ENCODE measurements at regions not wholly inside any gene's neighbourhood (a gene's known extent, or its start where the extent isn't known, plus 50 kb on each side); places are given as distances from the start of the nearest gene placed in this dataset.

GRCh38 chr1:81484284-81484683 is 316.4 kb upstream of the ADGRL2 start:
- DNase-seq (ENCODE audit: low spot score), result no peak

- no peak for DNase-seq (ENCODE audit: low spot score)
These were observed 322.5 kb upstream of the ADGRL2 start for GRCh38 chr1:81478219-81478618.

GRCh38 chr1:81477710-81478109 is 323.0 kb upstream of the ADGRL2 start:
- no peak for DNase-seq (ENCODE audit: low spot score)

DNA sequence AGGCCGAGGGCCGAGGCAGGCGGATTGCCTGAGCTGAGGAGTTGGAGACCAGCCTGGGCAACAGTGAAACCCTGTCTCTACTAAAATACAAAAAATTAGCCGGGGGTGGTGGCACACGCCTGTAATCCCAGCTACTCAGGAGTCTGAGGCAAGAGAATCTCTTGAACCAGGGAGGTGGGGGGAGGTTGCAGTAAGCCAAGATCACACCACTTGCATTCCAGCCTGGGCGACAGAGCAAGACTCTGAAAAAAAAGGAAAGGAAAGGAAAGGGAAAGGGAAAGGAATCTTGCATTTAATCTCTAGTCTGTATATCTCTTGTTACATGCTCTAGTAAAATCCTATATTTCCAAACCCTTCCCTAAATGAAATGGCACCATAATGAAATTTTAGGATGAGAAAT is 328.3 kb upstream of the ADGRL2 start:
- no peak for DNase-seq (ENCODE audit: low spot score)

- no peak for DNase-seq (ENCODE audit: low spot score)
These were observed 329.5 kb upstream of the ADGRL2 start for GRCh38 chr1:81471255-81471654.

- DNase-seq (ENCODE audit: low spot score), result no peak
These were observed 330.5 kb upstream of the ADGRL2 start for GRCh38 chr1:81470275-81470674.

DNA sequence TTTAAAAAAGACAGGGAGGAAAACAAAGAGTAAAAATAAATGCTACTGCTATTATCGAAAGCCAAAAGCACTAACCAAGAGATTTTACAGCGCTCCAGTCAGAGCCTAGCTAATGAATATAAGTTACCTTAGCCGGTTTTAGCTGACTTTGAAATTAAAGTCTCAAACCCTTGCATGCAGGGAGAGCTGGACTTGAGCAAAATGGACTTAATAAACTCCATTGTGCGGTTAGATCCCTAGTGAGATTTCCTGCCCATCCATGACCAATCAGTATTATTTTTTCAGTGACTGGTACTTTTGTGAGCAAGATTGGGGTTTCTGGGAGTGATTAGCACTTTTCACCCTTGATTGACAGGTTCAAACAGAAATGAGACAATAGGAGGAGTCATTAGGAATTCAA is 333.4 kb upstream of the ADGRL2 start:
- DNase-seq (ENCODE audit: low spot score), result no peak

GRCh38 chr1:81466961-81467360 is 333.8 kb upstream of the ADGRL2 start:
- DNase-seq (ENCODE audit: low spot score), result no peak

DNA sequence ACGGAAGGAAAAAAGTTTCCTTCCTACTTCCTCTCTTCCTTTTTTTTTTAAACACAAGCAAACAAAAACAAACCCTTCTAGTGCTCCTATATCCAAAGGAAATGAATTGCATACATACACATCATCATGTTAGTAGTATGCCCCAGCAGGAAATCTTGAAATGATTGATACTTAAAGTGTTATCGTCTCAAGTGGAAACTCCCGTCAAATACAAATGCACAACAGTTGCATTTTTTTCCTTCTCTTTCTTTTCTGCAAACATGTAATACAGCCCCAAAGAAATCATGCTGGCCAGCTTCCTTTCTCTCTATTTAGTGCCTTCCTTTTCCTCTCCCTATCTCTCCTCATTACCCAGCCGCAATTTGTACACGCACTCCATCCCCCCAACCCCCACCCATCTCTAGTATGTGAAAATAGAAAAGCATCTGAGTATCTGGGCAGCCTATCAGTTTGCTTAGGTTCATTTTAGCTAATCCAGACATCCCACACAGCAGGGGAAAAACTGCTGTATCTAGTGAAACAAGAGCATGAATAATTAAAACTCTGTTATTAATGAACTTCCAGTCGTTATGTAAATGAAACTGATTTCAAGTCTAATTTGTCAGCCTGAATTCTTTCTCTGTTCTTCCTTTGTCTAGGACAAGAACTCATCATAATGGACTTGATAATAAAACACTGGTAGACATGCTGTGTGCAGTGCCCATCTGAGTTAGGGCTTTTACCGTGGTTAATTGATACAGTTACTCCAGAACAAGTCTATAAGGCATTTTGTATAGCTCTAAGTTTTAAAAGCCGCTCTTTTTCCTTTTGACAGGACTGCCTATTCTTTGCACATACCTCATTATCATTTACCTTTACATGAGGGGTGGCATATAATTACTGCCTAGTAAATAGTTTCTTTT is 336.5 kb upstream of the ADGRL2 start:
- no peak for DNase-seq (ENCODE audit: low spot score)

DNA sequence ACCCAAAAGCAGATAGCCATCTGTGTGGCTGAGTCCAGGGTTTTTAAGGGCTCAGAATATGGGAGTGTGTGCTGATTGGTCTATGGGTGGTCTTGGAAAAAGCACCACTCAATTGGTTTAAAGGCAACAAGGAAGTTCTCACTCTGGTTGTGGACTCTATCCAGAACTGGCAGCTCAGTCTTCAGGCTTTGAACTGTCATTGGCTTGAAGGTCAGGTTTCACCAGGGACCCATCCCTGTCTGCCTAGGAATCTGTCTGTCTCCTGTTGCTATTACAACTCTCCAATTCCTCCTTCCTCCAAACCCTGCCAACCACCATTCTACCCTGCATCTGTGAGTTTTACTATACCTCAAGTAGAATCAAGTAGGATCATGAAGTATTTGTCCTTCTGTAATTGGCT is 341.7 kb upstream of the ADGRL2 start:
- no peak for DNase-seq (ENCODE audit: low spot score)

GRCh38 chr1:81458186-81458585 is 342.5 kb upstream of the ADGRL2 start:
- no peak for DNase-seq (ENCODE audit: low spot score)

DNA sequence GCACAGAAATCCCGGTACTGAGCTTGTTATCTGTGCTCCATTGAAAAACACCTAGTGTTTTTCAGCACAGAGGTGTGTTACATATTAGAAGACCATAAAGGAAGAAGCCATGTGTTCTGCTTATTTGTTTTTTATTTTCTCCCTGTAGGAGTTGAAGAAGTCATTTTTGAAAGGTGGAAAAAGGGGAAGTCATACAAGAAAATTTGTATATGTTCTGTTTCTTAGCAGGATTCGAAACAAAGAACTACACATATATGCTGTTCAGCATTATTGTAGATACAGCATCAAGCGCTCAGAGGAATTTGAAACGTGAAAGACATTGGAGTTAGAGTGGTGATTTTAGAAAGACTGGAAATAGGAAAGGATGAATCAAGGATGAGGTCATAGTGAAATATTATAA is 345.3 kb upstream of the ADGRL2 start:
- DNase-seq (ENCODE audit: low spot score), result no peak

DNA sequence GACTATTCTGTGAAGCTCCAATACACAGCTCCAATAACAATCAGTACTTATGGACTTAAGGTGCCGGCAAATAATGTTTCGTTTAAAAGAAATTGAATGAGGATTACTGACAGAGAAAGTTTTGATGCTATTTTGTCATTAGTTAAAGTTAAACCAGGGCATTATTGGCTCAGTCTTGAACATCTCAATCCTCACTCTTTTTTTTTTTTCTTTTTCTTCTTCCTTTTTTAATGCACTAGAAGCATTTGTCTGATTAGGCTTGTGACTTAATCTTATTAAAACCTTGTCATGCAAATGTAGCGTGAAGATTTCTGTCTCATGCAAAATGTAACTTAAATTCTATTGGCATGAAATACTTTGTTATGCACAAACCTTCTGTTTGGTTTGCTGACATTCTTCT is 346.8 kb upstream of the ADGRL2 start:
- no peak for DNase-seq (ENCODE audit: low spot score)

DNA sequence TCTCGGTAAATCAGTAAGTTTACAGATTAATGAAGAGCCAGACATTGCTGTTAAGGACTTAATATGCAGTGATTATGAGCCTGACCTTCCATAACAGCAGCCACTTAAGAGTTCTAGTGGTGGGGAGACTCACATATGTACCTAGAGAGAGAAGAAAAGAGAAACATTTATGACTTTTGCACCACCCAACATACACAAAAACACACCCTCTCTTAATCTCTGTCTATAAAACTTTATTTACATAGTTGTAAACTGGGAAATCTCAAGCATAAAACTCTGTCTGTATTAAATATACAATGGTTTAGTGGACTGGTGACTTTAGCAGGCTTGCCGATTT is 347.4 kb upstream of the ADGRL2 start:
- DNase-seq (ENCODE audit: low spot score), result no peak

DNA sequence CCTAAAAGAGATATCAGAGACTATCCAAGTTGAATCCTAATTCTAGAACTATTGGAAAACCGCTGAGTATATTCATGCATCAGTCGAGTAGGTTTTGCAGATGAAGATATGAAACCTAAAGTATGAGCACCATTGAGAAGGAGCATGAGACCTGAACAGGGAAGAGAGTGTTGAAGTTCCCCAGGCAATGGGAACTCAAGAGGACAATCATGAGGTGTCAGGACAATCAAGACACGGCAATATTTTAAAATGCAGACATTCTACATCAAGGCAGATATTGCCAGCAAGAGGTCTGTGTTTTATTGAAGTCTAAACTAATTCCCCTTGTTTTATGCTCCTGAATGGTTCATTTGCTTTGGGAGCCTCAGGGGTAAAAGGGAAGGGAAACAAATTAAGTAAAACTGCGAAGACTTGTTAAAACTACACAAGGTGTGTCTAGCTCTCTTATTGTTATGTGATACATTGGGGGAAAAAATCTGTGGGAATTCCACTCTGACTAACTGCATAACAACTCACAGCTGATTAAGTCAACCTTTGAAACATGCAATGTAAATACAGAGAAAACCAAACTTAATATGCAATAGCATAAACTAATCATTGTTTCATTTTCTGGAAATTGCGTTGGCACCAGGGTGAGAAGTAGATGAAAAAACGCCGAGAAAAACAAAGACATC is 347.9 kb upstream of the ADGRL2 start:
- DNase-seq (ENCODE audit: low spot score), result no peak

DNA sequence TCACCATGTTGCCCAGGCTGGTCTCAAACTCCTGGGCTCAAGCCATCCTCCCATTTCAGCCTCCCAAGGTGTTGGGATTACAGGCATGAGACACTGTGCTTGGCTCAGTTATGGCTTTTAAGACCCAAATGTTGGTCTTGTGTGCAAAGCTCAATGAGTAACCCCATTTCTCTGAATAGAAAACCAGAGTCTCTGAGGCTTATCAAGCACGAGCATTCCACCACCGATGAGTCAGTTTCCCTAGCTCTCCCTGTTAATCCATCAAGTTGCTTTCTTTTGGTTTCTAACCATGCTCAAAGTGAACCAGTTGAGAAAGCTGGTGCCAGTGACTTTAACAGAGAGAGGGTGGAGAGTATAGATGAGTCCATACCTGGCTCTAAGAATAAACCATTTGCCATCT is 350.9 kb upstream of the ADGRL2 start:
- no peak for DNase-seq (ENCODE audit: low spot score)

GRCh38 chr1:81446000-81446669 is 354.6 kb upstream of the ADGRL2 start:
- DNase-seq (ENCODE audit: low spot score), result no peak

DNA sequence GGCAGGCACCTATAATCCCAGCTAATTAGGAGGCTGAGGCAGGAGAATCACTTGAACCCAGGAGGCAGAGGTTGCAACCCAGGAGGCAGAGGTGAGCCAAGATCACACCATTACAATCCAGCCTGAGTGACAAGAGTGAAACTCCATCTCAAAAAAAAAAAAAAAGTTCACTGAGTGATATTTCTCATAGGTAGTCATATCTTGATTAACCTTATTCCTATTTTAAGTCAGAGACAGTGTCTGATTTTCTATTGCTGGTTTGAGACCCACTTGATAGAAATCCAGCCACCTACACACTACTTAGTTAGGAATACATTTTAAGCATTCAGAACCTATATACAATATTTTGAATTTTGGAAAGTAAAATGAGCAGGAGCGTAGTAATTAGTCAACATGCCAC is 357.4 kb upstream of the ADGRL2 start:
- DNase-seq (ENCODE audit: low spot score), result no peak

- no peak for DNase-seq (ENCODE audit: low spot score)
These were observed 361.5 kb upstream of the ADGRL2 start for GRCh38 chr1:81439046-81439823.

DNA sequence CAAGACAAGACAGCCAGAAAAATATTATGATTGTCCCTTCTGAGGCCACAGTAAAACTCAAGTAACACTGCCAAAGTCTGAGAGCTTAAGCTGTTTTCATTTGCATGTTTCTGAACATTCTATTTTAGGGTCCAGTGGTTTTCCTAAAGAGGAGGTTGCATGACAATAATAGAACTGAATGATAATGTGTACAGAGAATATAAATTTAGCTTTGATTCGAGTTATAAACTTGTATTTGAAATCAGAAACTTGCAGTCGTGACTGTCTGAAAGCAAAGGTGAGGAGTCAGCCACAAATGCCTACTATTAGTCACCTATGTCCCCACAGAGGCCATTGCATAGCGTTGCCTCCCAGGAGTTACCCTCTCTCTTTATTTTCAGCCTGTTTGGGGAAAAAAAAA is 363.1 kb upstream of the ADGRL2 start:
- DNase-seq (ENCODE audit: low spot score), result no peak

DNA sequence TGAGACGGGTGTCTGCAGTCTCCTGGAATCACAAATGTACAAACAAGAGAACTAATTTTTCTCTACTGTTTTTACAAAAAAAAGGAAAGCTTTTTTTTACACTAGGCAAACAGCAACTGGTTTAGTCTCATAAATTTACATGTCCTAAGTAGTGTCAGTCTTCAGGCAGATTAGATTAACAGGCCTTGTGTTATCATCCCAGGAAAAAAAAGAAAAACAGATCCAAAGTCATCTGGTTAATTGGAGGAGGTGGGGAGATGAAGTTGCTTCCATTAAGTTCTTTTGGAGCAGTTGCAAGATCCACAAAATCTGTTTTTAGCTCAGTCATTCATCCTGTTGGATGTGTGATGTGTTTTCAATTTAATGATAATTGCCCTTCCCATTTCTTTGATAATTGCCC is 363.5 kb upstream of the ADGRL2 start:
- no peak for DNase-seq (ENCODE audit: low spot score)

DNA sequence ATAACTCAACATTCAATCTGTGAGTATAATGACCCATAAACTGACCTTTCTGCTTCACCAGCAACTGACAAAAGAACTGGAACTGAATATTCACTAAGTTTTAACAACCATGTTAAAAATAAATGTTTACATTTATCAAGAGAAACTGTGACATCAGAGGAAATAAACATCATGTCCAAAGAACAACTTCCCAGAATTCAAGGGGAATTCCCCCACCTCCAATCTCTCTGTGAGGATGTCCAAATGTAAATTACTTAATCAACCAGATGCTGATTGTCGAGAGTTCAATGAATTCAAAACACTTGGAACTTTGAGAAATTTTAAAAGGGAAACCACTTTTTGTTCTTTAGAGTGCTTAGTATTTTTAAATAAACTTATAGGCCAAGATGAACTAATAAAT is 365.6 kb upstream of the ADGRL2 start:
- DNase-seq (ENCODE audit: low spot score), result no peak
